Hepatocyte (in vitro differentiated cells): ENCODE measurements at regions not wholly inside any gene's neighbourhood (a gene's known extent, or its start where the extent isn't known, plus 50 kb on each side); places are given as distances from the start of the nearest gene placed in this dataset.
"Not testable (repeated sequence)": the region's sequence is repeated elsewhere in the genome, so short reads cannot be mapped to it uniquely, and the experiment has no call there.

ENCODE experiments used
- DNase-seq: peaks from one replicate; pipeline ENCODE4 v3.0.0-alpha.2; 2016; ENCODE audit warnings: low spot score
- H2AFZ ChIP-seq: fragments of 200-600 bp; sonication (generic); 2 replicates; pipeline ENCODE4 v1.6.0; 2016; ENCODE audit warnings: antibody characterized with exemption, mild to moderate bottlenecking
- H3K27ac ChIP-seq: fragments of 200-600 bp; sonication (generic); 2 replicates; pipeline ENCODE4 v1.5.1; 2016; ENCODE audit warnings: mild to moderate bottlenecking
- H3K27me3 ChIP-seq: fragments of 200-600 bp; sonication (generic); 2 replicates; pipeline ENCODE4 v1.6.1; 2016
- H3K36me3 ChIP-seq: fragments of 200-600 bp; sonication (generic); replicated peaks from 2 replicates; pipeline ENCODE4 v1.5.1; 2016; ENCODE audit warnings: low read depth; ENCODE audit not compliant: insufficient read depth
- H3K4me1 ChIP-seq: fragments of 200-600 bp; sonication (generic); 2 replicates; pipeline ENCODE4 v1.5.1; 2016; ENCODE audit warnings: mild to moderate bottlenecking, moderate library complexity; ENCODE audit not compliant: insufficient read depth
- H3K4me2 ChIP-seq: fragments of 200-600 bp; sonication (generic); 2 replicates; pipeline ENCODE4 v1.6.0; 2016
- H3K4me3 ChIP-seq: fragments of 200-600 bp; sonication (generic); 2 replicates; pipeline ENCODE4 v1.5.1; 2016; ENCODE audit warnings: mild to moderate bottlenecking
- H3K79me2 ChIP-seq: fragments of 200-600 bp; sonication (generic); 2 replicates; pipeline ENCODE4 v1.6.0; 2017; ENCODE audit warnings: mild to moderate bottlenecking
- H3K9me2 ChIP-seq: fragments of 200-600 bp; sonication (generic); replicated peaks from 2 replicates; pipeline ENCODE4 v1.6.0; 2017; ENCODE audit warnings: mild to moderate bottlenecking; ENCODE audit not compliant: insufficient read depth
- H3K9me3 ChIP-seq: fragments of 200-600 bp; sonication (generic); 2 replicates; pipeline ENCODE4 v1.5.1; 2016; ENCODE audit warnings: low read depth, mild to moderate bottlenecking
- H4K20me1 ChIP-seq: fragments of 200-600 bp; sonication (generic); 2 replicates; pipeline ENCODE4 v1.6.0; 2016; ENCODE audit warnings: mild to moderate bottlenecking; ENCODE audit not compliant: insufficient read depth, poor library complexity, severe bottlenecking
- CTCF ChIP-seq: fragments of 200-600 bp; sonication (generic); IDR thresholded peaks from 2 replicates; pipeline ENCODE4 v1.5.1; 2016; ENCODE audit warnings: antibody characterized with exemption, mild to moderate bottlenecking; ENCODE audit not compliant: poor library complexity
- EZH2 ChIP-seq: fragments of 200-600 bp; sonication (generic); IDR thresholded peaks from 2 replicates; pipeline ENCODE4 v1.6.1; 2016; ENCODE audit warnings: antibody characterized with exemption, mild to moderate bottlenecking, borderline replicate concordance
- EZH2phosphoT487 ChIP-seq: fragments of 200-600 bp; sonication (generic); IDR thresholded peaks from one replicate; pipeline ENCODE4 v1.6.1; 2018; ENCODE audit warnings: antibody characterized with exemption, mild to moderate bottlenecking, low read depth, moderate library complexity; ENCODE audit not compliant: unreplicated experiment, severe bottlenecking
- WGBS: methylation state at CpG from one replicate; pipeline ENCODE4 v1.1.6; 2016; ENCODE audit warnings: low lambda C conversion rate; ENCODE audit errors: missing lambda C conversion rate; 5-methylcytosine and 5-hydroxymethylcytosine counted together

DNA sequence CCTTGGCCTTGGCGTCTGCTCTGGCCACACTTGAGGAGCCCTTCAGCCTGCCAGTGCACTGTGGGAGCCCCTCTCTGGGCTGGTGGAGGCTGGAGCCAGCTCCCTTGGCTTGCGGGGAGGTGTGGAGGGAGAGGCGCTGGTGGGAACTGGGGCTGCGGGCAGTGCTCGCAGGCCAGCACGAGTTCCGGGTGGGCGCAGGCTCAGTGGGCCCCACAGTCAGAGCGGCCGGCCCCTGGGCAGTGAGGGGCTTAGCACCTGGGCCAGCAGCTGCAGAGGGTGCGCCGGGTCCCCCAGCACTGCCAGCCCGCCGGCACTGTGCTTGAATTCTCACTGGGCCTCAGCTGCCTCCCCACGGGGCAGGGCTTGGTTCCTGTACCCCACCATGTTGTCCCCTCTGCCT lies 68.7 kb upstream of the KCNAB1 start:
- no peaks in the 10 kb centered on the region for H3K27me3 ChIP-seq
- H3K4me3 ChIP-seq = no peak overlapping the region
- WGBS = 100% methylated on average over 12 of the region's 15 CpGs
- no peak for TF ChIP-seq EZH2phosphoT487
- TF ChIP-seq EZH2 = no peak
- TF ChIP-seq CTCF = no peak
- no peaks in the 10 kb centered on the region for H3K9me3 ChIP-seq
- no peaks in the 10 kb centered on the region for H4K20me1 ChIP-seq
- H3K79me2 ChIP-seq = no peaks in the 10 kb centered on the region
- H3K36me3 ChIP-seq = no peaks in the 10 kb centered on the region
- no peak for DNase-seq
- H3K9me2 ChIP-seq = no peaks in the 10 kb centered on the region
- no peak overlapping the region for H2AFZ ChIP-seq
- H3K27ac ChIP-seq = no peak overlapping the region
- no peaks in the 10 kb centered on the region for H3K4me1 ChIP-seq
- H3K4me2 ChIP-seq = no peak overlapping the region

- WGBS = 98% methylated on average over 7 of the region's 9 CpGs
- TF ChIP-seq EZH2 = no peak
These were observed 68.3 kb upstream of the KCNAB1 start for GRCh38 chr3:156052115-156052514.

DNA sequence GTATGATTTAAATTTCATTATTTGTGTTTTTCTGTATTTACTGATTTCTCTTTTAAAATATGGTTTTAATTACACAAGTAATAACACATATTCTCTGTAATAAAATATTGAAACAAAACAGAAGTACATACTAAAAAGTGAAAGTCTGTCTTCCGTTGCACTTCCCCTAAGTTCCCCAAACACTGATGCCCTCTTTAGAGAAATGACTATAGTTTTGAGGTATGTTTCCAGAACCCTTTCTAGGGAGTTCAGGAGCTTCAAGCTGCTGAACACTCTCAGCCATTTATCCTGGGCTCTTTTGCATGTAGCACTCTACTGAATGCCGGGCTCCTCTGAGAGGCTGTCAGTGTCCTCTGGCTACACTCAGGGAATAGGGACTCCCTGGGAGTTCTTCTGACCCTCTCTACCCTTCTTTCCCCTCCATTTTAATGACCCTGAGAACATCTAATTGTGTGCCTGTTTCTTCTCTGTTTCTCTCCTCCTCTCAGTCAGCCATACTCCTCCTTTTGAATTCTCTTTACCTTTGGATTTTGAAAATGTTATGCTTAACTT lies 60.4 kb upstream of the KCNAB1 start:
- Histone ChIP-seq H3K79me2 (no peaks in the 10 kb centered on the region), H4K20me1 (no peaks in the 10 kb centered on the region), H3K4me1 (no peaks in the 10 kb centered on the region), H3K4me3 (no peak overlapping the region), H2AFZ (no peak overlapping the region), H3K9me3 (no peaks in the 10 kb centered on the region), H3K27me3 (no peaks in the 10 kb centered on the region), H3K27ac (no peak overlapping the region), H3K4me2 (no peak overlapping the region), H3K36me3 (no peaks in the 10 kb centered on the region), H3K9me2 (no peaks in the 10 kb centered on the region)
- TF ChIP-seq EZH2phosphoT487 = no peak
- TF ChIP-seq CTCF = no peak
- TF ChIP-seq EZH2 = no peak
- 75% methylated on average over 2 of the region's 2 CpGs for whole genome bisulfite sequencing
- no peak for DNase-seq

More at GRCh38 chr3:156052115-156052514, 68.3 kb upstream of the KCNAB1 start:
- H3K79me2 ChIP-seq = no peaks in the 10 kb centered on the region
- H2AFZ ChIP-seq = no peak overlapping the region
- H3K9me2 ChIP-seq = no peaks in the 10 kb centered on the region
- H3K36me3 ChIP-seq = no peaks in the 10 kb centered on the region
- H3K9me3 ChIP-seq = no peaks in the 10 kb centered on the region
- H4K20me1 ChIP-seq = no peaks in the 10 kb centered on the region
- no peaks in the 10 kb centered on the region for H3K4me1 ChIP-seq
- H3K27me3 ChIP-seq = no peaks in the 10 kb centered on the region
- no peak overlapping the region for H3K27ac ChIP-seq
- no peak overlapping the region for H3K4me2 ChIP-seq
- DNase-seq = no peak
- no peak overlapping the region for H3K4me3 ChIP-seq

GRCh38 chr3:156068151-156068550 lies 52.2 kb upstream of the KCNAB1 start:
- H3K9me2 ChIP-seq, H3K4me3 ChIP-seq, H3K79me2 ChIP-seq, H3K9me3 ChIP-seq, DNase-seq, H2AFZ ChIP-seq, H3K27ac ChIP-seq, H3K4me2 ChIP-seq, H3K27me3 ChIP-seq, H4K20me1 ChIP-seq, H3K36me3 ChIP-seq, H3K4me1 ChIP-seq: not testable (repeated sequence)
- 100% methylated on average over 3 of the region's 3 CpGs for WGBS
